Upper lobe of left lung (tissue), 6 donors: ENCODE measurements at regions not wholly inside any gene's neighbourhood (a gene's known extent, or its start where the extent isn't known, plus 50 kb on each side); places are given as distances from the start of the nearest gene placed in this dataset.

ENCODE experiments used
- ATAC-seq, 2 donors: fragments of 200-7000 bp; cut with Tn5 transposase; one replicate each; pipeline ENCODE4 v1.9.1; 2022; ENCODE audit warnings: mild to moderate bottlenecking in 2 of 2, moderate library complexity in 2 of 2; ENCODE audit not compliant: low FRiP score in 2 of 2
- DNase-seq, 2 donors: peaks; one replicate each; pipeline ENCODE4 v3.0.0-alpha.2; 2019 to 2020
- H3K27ac ChIP-seq, 4 donors: fragments of 200-600 bp; sonication (generic); one replicate each; pipeline ENCODE4 v1.5.1; 2016 to 2019
- H3K27me3 ChIP-seq, 4 donors: fragments of 200-600 bp; sonication (generic); one replicate each; pipeline ENCODE4 v1.5.1; 2017 to 2019
- H3K36me3 ChIP-seq, 4 donors: fragments of 200-600 bp; sonication (generic); one replicate each; pipeline ENCODE4 v1.5.1; 2016 to 2019
- H3K4me1 ChIP-seq, 4 donors: fragments of 200-600 bp; sonication (generic); one replicate each; pipeline ENCODE4 v1.5.1; 2018 to 2019
- H3K4me3 ChIP-seq, 4 donors: fragments of 200-600 bp; sonication (generic); one replicate each; pipeline ENCODE4 v1.5.1; 2017 to 2019; ENCODE audit warnings: mild to moderate bottlenecking in 2 of 4, moderate library complexity in 1 of 4
- H3K9me3 ChIP-seq, 4 donors: fragments of 200-600 bp; sonication (generic); one replicate each; pipeline ENCODE4 v1.5.1; 2018 to 2019
- CTCF ChIP-seq, 6 experiments: fragments of 450-650 bp in 4 of 6; fragments of 200-600 bp in 2 of 6; sonication (generic) in 2 of 6; IDR thresholded peaks; one replicate each; pipeline ENCODE4 v1.5.1; 2016 to 2019; ENCODE audit warnings: antibody characterized with exemption in 6 of 6
- EP300 ChIP-seq, 4 donors: sonication (generic); formaldehyde crosslinking; IDR thresholded peaks; one replicate each; pipeline ENCODE4 v1.5.1; 2017; ENCODE audit warnings: antibody characterized with exemption in 4 of 4, control low read depth in 2 of 4
- POLR2A ChIP-seq, 4 donors: fragments of 450-650 bp; IDR thresholded peaks; one replicate each; pipeline ENCODE4 v1.5.1; 2016 to 2017; ENCODE audit warnings: antibody characterized with exemption in 4 of 4, mild to moderate bottlenecking in 2 of 4
- POLR2AphosphoS5 ChIP-seq, 2 donors: sonication (generic); formaldehyde crosslinking; IDR thresholded peaks; one replicate each; pipeline ENCODE4 v1.5.1; 2017; ENCODE audit warnings: antibody characterized with exemption in 2 of 2
- WGBS, 2 donors: methylation state at CpG; one replicate each; pipeline ENCODE4 v1.1.5; 2017 to 2018; 5-methylcytosine and 5-hydroxymethylcytosine counted together
- donor health status: DM: no; HTN: no; CAD: no; lungs with moderate emphysema.
- donor health status: DM: no; HTN: yes; CAD: no; lungs with severe emphysema.

GRCh38 chr6:95496769-95497426 lies 80.4 kb upstream of the MANEA start:
- peak in 1 of 2 donors; percentile 65 for DNase-seq
- Histone ChIP-seq H3K27ac (no peak overlapping the region), H3K9me3 (peaks cover 0 to 10% (median 0%) of the 10 kb centered on the region in 4 donors), H3K36me3 (no peaks in the 10 kb centered on the region), H3K4me3 (no peak overlapping the region), H3K27me3 (no peaks in the 10 kb centered on the region), H3K4me1 (no peaks in the 10 kb centered on the region)
- TF ChIP-seq POLR2AphosphoS5 (IDR thresholded peaks at IDR 0.05) = no peak
- no peak for TF ChIP-seq CTCF (IDR thresholded peaks at IDR 0.05)
- no peak for TF ChIP-seq POLR2A (IDR thresholded peaks at IDR 0.05)
- no peak for ATAC-seq
- 79 to 93% methylated on average over 7 to 28 of the region's 28 CpGs for WGBS, 2 donors

- Histone ChIP-seq H3K4me1 (no peaks in the 10 kb centered on the region), H3K9me3 (peaks cover 0 to 22% (median 10%) of the 10 kb centered on the region in 4 donors), H3K27ac (no peak overlapping the region), H3K27me3 (no peaks in the 10 kb centered on the region), H3K4me3 (no peak overlapping the region), H3K36me3 (no peaks in the 10 kb centered on the region)
- ATAC-seq (no peak), DNase-seq (no peak)
- 90 to 91% methylated on average over 4 of the region's 4 CpGs for WGBS, 2 donors
- no peak for TF ChIP-seq POLR2AphosphoS5 (IDR thresholded peaks at IDR 0.05)
- TF ChIP-seq POLR2A (IDR thresholded peaks at IDR 0.05) = no peak
- no peak for TF ChIP-seq CTCF (IDR thresholded peaks at IDR 0.05)
- TF ChIP-seq EP300 (IDR thresholded peaks at IDR 0.05) = no peak
These were observed 76.1 kb upstream of the MANEA start for GRCh38 chr6:95501032-95501904.

GRCh38 chr6:95503568-95503967 lies 73.8 kb upstream of the MANEA start:
- Histone ChIP-seq H3K4me3 (no peak overlapping the region), H3K27ac (no peak overlapping the region), H3K36me3 (no peaks in the 10 kb centered on the region), H3K27me3 (no peaks in the 10 kb centered on the region), H3K9me3 (peaks cover 0 to 12% (median 10%) of the 10 kb centered on the region in 4 donors), H3K4me1 (no peaks in the 10 kb centered on the region)
- ATAC-seq (no peak), DNase-seq (no peak)
- TF ChIP-seq EP300 (IDR thresholded peaks at IDR 0.05) (no peak), POLR2A (IDR thresholded peaks at IDR 0.05) (no peak), CTCF (IDR thresholded peaks at IDR 0.05) (no peak), POLR2AphosphoS5 (IDR thresholded peaks at IDR 0.05) (no peak)
- WGBS, 2 donors = 87 to 95% methylated on average over 1 of the region's 1 CpG

- WGBS, 2 donors = 28 to 29% methylated on average over 4 of the region's 4 CpGs
- Histone ChIP-seq H3K36me3 (no peaks in the 10 kb centered on the region), H3K27ac (no peak overlapping the region), H3K9me3 (no peaks in the 10 kb centered on the region), H3K4me3 (no peak overlapping the region), H3K27me3 (no peaks in the 10 kb centered on the region), H3K4me1 (no peaks in the 10 kb centered on the region)
- TF ChIP-seq EP300 (IDR thresholded peaks at IDR 0.05) = no peak
- no peak for TF ChIP-seq POLR2A (IDR thresholded peaks at IDR 0.05)
- no peak for ATAC-seq
- no peak for DNase-seq
These were observed 65.9 kb upstream of the MANEA start for GRCh38 chr6:95511404-95511803.

GRCh38 chr6:95515975-95516374 lies 61.4 kb upstream of the MANEA start:
- Histone ChIP-seq H3K27ac (no peak overlapping the region), H3K27me3 (no peaks in the 10 kb centered on the region), H3K4me1 (no peaks in the 10 kb centered on the region), H3K9me3 (no peaks in the 10 kb centered on the region), H3K4me3 (no peak overlapping the region), H3K36me3 (no peaks in the 10 kb centered on the region)
- DNase-seq (no peak), ATAC-seq (no peak)
- TF ChIP-seq CTCF (IDR thresholded peaks at IDR 0.05) (no peak), POLR2AphosphoS5 (IDR thresholded peaks at IDR 0.05) (no peak), EP300 (IDR thresholded peaks at IDR 0.05) (no peak), POLR2A (IDR thresholded peaks at IDR 0.05) (no peak)
- WGBS, 2 donors = 79% methylated on average over 2 of the region's 2 CpGs
